Hippocampal formation (tissue), 2 donors: ENCODE measurements at regions not wholly inside any gene's neighbourhood (a gene's known extent, or its start where the extent isn't known, plus 50 kb on each side); places are given as distances from the start of the nearest gene placed in this dataset.

Source experiments
- DNase-seq, 2 donors: peaks; one replicate each; lab custom pipeline; 2025; lab: John Stamatoyannopoulos, UW

- DNase-seq, result no peak
Observed at GRCh38 chr1:3954170-3955169, 54.4 kb upstream of the C1orf174 start.

- no peak for DNase-seq
Observed at GRCh38 chr1:3955196-3955772, 55.2 kb upstream of the C1orf174 start.

GRCh38 chr1:3956527-3957170, 56.6 kb upstream of the C1orf174 start:
- DNase-seq, result no peak

- no peak for DNase-seq
Observed at GRCh38 chr1:3959361-3959760, 59.3 kb upstream of the C1orf174 start.

GRCh38 chr1:3963554-3963953, 63.5 kb upstream of the C1orf174 start:
- DNase-seq, result no peak

GRCh38 chr1:3965693-3966092, 65.6 kb upstream of the C1orf174 start:
- no peak for DNase-seq

GRCh38 chr1:3968851-3969250, 68.8 kb upstream of the C1orf174 start:
- DNase-seq, result no peak

- DNase-seq, result no peak
Observed at GRCh38 chr1:3971981-3972380, 71.9 kb upstream of the C1orf174 start.

- no peak for DNase-seq
Observed at GRCh38 chr1:3975903-3976630, 76.0 kb upstream of the C1orf174 start.

- DNase-seq, result no peak
Observed at GRCh38 chr1:3976821-3977220, 76.7 kb upstream of the C1orf174 start.

- DNase-seq, result no peak
Observed at GRCh38 chr1:3978196-3978989, 78.3 kb upstream of the C1orf174 start.

- DNase-seq, result no peak
Observed at GRCh38 chr1:3978990-3979325, 78.9 kb upstream of the C1orf174 start.

- DNase-seq, result no peak
Observed at GRCh38 chr1:3981261-3981660, 81.2 kb upstream of the C1orf174 start.

GRCh38 chr1:3981746-3982505, 81.9 kb upstream of the C1orf174 start:
- no peak for DNase-seq

- no peak for DNase-seq
Observed at GRCh38 chr1:3983181-3983580, 83.1 kb upstream of the C1orf174 start.

- no peak for DNase-seq
Observed at GRCh38 chr1:3984586-3984985, 84.5 kb upstream of the C1orf174 start.

GRCh38 chr1:3986686-3987218, 86.7 kb upstream of the C1orf174 start:
- DNase-seq, result no peak

GRCh38 chr1:3987669-3988235, 87.7 kb upstream of the C1orf174 start:
- no peak for DNase-seq

GRCh38 chr1:3988431-3988830, 88.4 kb upstream of the C1orf174 start:
- DNase-seq, result no peak

- DNase-seq, result no peak
Observed at GRCh38 chr1:3989465-3989864, 89.4 kb upstream of the C1orf174 start.
